ENCODE measurements at regions not wholly inside any gene's neighbourhood (a gene's known extent, or its start where the extent isn't known, plus 50 kb on each side); places are given as distances from the start of the nearest gene placed in this dataset.

DNA sequence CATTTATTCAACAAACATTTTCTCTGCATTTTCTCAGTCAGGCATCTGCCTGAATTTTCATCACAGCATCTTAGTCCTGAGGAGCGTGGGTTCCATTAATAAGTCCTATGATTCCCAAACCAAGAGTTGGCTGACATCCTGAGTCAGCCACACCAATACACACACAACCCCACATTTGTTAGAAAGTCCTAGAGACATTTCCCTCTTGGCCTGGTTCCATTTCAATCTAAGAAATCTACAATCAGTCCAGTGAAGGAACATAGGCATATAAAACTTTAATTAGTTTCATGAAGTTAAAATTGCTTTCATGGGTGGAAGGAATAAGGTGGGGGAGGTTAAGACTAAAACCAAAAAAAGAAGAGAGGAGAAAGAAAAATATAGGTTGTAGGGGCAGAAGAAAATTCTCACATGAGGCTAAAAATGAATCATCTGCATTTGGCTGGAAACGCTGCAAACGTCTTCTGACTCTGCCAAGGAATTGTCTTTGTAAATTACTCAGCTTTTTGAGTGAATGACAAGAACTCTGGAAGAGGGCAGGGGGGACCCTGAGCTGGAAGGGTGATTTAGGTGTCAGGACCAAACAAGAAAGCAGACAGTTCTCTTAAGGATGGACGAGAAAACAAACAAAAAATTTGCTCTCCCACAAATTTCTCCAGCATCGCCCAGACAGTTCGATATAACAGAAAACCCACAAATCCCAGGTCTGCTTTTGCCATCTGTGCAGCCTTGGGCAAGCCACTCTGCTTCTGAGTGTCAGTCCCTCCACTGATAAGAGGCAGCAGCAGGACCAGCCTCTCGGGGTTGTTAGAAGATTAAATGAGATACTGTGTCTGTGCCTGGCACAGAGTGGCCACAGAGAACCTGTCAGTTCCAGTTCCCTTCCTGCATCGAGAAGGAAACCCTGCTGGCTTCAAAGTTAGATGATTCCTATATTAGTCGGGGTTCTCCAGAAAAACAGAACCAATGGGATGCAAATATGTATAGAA, 289.7 kb downstream of the CDK5RAP2 start:
- TF ChIP-seq, protein P1, sequence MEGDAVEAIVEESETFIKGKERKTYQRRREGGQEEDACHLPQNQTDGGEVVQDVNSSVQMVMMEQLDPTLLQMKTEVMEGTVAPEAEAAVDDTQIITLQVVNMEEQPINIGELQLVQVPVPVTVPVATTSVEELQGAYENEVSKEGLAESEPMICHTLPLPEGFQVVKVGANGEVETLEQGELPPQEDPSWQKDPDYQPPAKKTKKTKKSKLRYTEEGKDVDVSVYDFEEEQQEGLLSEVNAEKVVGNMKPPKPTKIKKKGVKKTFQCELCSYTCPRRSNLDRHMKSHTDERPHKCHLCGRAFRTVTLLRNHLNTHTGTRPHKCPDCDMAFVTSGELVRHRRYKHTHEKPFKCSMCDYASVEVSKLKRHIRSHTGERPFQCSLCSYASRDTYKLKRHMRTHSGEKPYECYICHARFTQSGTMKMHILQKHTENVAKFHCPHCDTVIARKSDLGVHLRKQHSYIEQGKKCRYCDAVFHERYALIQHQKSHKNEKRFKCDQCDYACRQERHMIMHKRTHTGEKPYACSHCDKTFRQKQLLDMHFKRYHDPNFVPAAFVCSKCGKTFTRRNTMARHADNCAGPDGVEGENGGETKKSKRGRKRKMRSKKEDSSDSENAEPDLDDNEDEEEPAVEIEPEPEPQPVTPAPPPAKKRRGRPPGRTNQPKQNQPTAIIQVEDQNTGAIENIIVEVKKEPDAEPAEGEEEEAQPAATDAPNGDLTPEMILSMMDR (IDR thresholded peaks at IDR 0.05; ENCODE audit: low read length) = no peak
- TF ChIP-seq EZH2phosphoT487 (IDR thresholded peaks at IDR 0.05; ENCODE audit: low read length) = no peak

Measured in MM.1S (cell line).